ENCODE measurements at regions not wholly inside any gene's neighbourhood (a gene's known extent, or its start where the extent isn't known, plus 50 kb on each side); places are given as distances from the start of the nearest gene placed in this dataset.

DNA sequence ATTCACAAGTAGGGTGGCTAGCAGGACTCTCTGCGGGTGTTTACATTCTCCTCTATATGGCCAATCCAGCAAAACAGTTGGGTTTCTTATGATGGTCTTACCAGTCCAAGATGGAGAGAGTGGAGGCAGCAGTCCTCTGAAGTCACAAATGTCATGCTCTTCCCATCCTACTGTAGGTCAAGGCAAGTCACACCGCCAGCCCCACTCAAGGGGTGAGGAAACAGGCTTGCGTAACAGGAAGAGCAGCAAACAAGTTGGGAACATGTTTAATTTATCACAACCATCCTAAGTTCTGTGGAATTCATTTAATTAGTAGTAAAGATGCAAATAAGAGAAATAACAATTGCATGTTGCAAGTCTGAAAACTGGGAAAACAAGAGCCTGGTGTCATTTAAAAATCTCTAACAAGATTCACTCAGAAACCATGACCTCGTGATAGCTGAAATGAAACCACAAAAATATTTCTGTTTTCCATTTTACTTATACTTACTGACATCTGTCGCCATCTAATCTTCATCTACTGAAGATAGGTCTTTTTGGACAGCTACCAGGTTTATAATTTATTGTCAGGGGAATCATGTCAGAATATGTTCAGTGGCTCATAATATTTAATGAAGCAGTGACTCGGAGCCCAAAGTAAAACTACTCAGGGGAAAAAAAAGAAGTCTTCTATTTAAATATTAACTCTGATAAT lies 349.1 kb upstream of the FMN2 start:
- Histone ChIP-seq H3K9me3 (ENCODE audit: insufficient read depth in 2 of 2, low read depth in 1 of 2, low read length in 1 of 2) (no peaks in the 10 kb centered on the region), H3K4ac (replicated peaks; ENCODE audit: insufficient read length, low read depth, low read length) (no peak overlapping the region), H3K56ac (replicated peaks; ENCODE audit: insufficient read length, low read depth, low read length) (no peak overlapping the region), H2AFZ (ENCODE audit: low read length) (no peak overlapping the region), H3K23me2 (ENCODE audit: low read depth, low read length) (no peaks in the 10 kb centered on the region), H3K4me1 (replicated peaks in 1 of 4; ENCODE audit: control insufficient read depth in 3 of 4, insufficient read depth in 4 of 4, low read length in 3 of 4) (no peaks in the 10 kb centered on the region), H4K91ac (replicated peaks; ENCODE audit: insufficient read length, low read length) (no peak overlapping the region), H3K4me3 (ENCODE audit: extremely low read depth in 1 of 4, insufficient read depth in 2 of 4, low read depth in 3 of 4, low read length in 4 of 4) (no peak overlapping the region), H3K27ac (ENCODE audit: low read depth, low read length) (no peak overlapping the region), H3K23ac (ENCODE audit: insufficient read length) (no peak overlapping the region), H2AK5ac (ENCODE audit: low read depth, low read length) (no peak overlapping the region), H3K79me2 (ENCODE audit: control insufficient read depth in 1 of 2, insufficient read depth in 2 of 2, low read length in 2 of 2) (no peaks in the 10 kb centered on the region), H3K4me2 (ENCODE audit: insufficient read depth in 1 of 2, low read depth in 2 of 2, low read length in 2 of 2) (no peak overlapping the region), H3K9ac (replicated peaks in 1 of 4; ENCODE audit: extremely low read depth in 1 of 4, low read depth in 3 of 4, low read length in 3 of 4) (no peak overlapping the region), H2BK120ac (replicated peaks; ENCODE audit: low read depth, low read length) (no peak overlapping the region), H3K18ac (ENCODE audit: extremely low read depth, low read length) (no peak overlapping the region), H3K14ac (ENCODE audit: insufficient read length) (no peak overlapping the region), H4K20me1 (replicated peaks in 1 of 2; ENCODE audit: control insufficient read depth in 1 of 2, insufficient read depth in 2 of 2, low read length in 2 of 2) (no peaks in the 10 kb centered on the region), H2BK15ac (ENCODE audit: low read length) (no peak overlapping the region), H4K8ac (ENCODE audit: extremely low read depth, insufficient read depth, low read length) (no peak overlapping the region), H3K79me1 (ENCODE audit: low read depth, low read length) (no peaks in the 10 kb centered on the region), H2BK5ac (ENCODE audit: low read depth, low read length) (no peak overlapping the region), H2BK20ac (ENCODE audit: low read length) (no peak overlapping the region), H3K36me3 (ENCODE audit: control insufficient read depth in 2 of 4, insufficient read depth in 4 of 4, low read length in 3 of 4) (no peaks in the 10 kb centered on the region), H2BK12ac (ENCODE audit: low read depth, low read length) (no peak overlapping the region), H3K27me3 (replicated peaks in 1 of 4; ENCODE audit: control insufficient read depth in 3 of 4, extremely low read depth in 1 of 4, insufficient read depth in 3 of 4, low read length in 3 of 4) (peaks cover 0 to 1% (median 0%) of the 10 kb centered on the region in 4 experiments; a peak in 1 of 7 replicates), H4K5ac (ENCODE audit: insufficient read length, low read depth, low read length) (no peak overlapping the region)
- 96% methylated on average over 6 of the region's 6 CpGs; no CpG with 5 or more reads in 1 of the 2 experiments for WGBS, 2 experiments (ENCODE audit: extremely low coverage in 1 of 2, insufficient coverage in 1 of 2, insufficient read length in 1 of 2, insufficient replicate concordance in 2 of 2, low coverage in 1 of 2, low lambda C conversion rate in 2 of 2, missing lambda C conversion rate in 1 of 2)
- DNase-seq (ENCODE audit: low read depth in 1 of 2, low spot score in 2 of 2) (no peak), FAIRE-seq (no peak)
- ChIA-PET CTCF (ENCODE audit: partially characterized antibody) (interaction anchor here (1.2 kb wide), 1 partner anchor 59 kb away, joined by 4 read pairs; no protein-coding TSS in a partner anchor), POLR2A (ENCODE audit: partially characterized antibody) (no interaction called here)
- TF ChIP-seq JUN (IDR thresholded peaks at IDR 0.05; ENCODE audit: low read depth, low read length) (no peak), SIN3A (conservative IDR thresholded peaks at IDR 0.05 in 1 of 2, IDR thresholded peaks at IDR 0.05 in 1 of 2; ENCODE audit: low read depth in 1 of 2, low read length in 2 of 2) (no peak), SP4 (IDR thresholded peaks at IDR 0.05; ENCODE audit: low read length) (no peak), BCL11A (IDR thresholded peaks at IDR 0.05; ENCODE audit: low read depth in 2 of 2, low read length in 2 of 2) (no peak), RAD21 (IDR thresholded peaks at IDR 0.05 in 1 of 2, conservative IDR thresholded peaks at IDR 0.05 in 1 of 2; ENCODE audit: low read depth in 2 of 2, low read length in 2 of 2) (no peak), BACH1 (IDR thresholded peaks at IDR 0.05; ENCODE audit: low read length) (no peak), SAP30 (IDR thresholded peaks at IDR 0.05; ENCODE audit: insufficient read depth, insufficient replicate concordance, low read length) (no peak), POU5F1 (IDR thresholded peaks at IDR 0.05; ENCODE audit: low read depth, low read length) (no peak), RNF2 (IDR thresholded peaks at IDR 0.05; ENCODE audit: borderline replicate concordance, low read depth, low read length, missing control alignments, poor library complexity, severe bottlenecking) (no peak), GTF2F1 (IDR thresholded peaks at IDR 0.05; ENCODE audit: borderline replicate concordance, low read depth, low read length) (no peak), TAF7 (optimal IDR thresholded peaks at IDR 0.05; ENCODE audit: borderline replicate concordance, low read depth, low read length) (no peak)
- TF ChIP-seq, protein P1, sequence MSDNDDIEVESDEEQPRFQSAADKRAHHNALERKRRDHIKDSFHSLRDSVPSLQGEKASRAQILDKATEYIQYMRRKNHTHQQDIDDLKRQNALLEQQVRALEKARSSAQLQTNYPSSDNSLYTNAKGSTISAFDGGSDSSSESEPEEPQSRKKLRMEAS (IDR thresholded peaks at IDR 0.05) = no peak

Measured in H1 (cell line).